ENCODE measurements at regions not wholly inside any gene's neighbourhood (a gene's known extent, or its start where the extent isn't known, plus 50 kb on each side); places are given as distances from the start of the nearest gene placed in this dataset.
"Not testable (repeated sequence)": the region's sequence is repeated elsewhere in the genome, so short reads cannot be mapped to it uniquely, and the experiment has no call there.

- no peak for DNase-seq (ENCODE audit: low spot score)
- in situ Hi-C loops (cut with HindIII; ENCODE audit: low sequenced_read_pairs): no loop called here
These were observed 50.5 kb upstream of the CD99 start for GRCh38 chrX:2640436-2641150.

- DNase-seq (ENCODE audit: low spot score): no peak
- in situ Hi-C loops (cut with HindIII; ENCODE audit: low sequenced_read_pairs): no loop called here
These were observed 52.8 kb upstream of the CD99 start for GRCh38 chrX:2638279-2638678.

GRCh38 chrX:2635342-2635741 lies 55.8 kb upstream of the CD99 start:
- in situ Hi-C loops (cut with HindIII; ENCODE audit: low sequenced_read_pairs): no loop called here
- no peak for DNase-seq (ENCODE audit: low spot score)

- in situ Hi-C loops (cut with HindIII; ENCODE audit: low sequenced_read_pairs): no loop called here
- no peak for DNase-seq (ENCODE audit: low spot score)
These were observed 58.3 kb upstream of the CD99 start for GRCh38 chrX:2632533-2633504.

- no peak for DNase-seq (ENCODE audit: low spot score)
- in situ Hi-C loops (cut with HindIII; ENCODE audit: low sequenced_read_pairs): no loop called here
These were observed 59.2 kb upstream of the CD99 start for GRCh38 chrX:2631743-2632532.

GRCh38 chrX:2630935-2631742 lies 60.0 kb upstream of the CD99 start:
- DNase-seq (ENCODE audit: low spot score); in situ Hi-C loops (cut with HindIII; ENCODE audit: low sequenced_read_pairs): not testable (repeated sequence)

- in situ Hi-C loops (cut with HindIII; ENCODE audit: low sequenced_read_pairs); DNase-seq (ENCODE audit: low spot score): not testable (repeated sequence)
These were observed 60.8 kb upstream of the CD99 start for GRCh38 chrX:2630008-2630934.

GRCh38 chrX:2629316-2630007 lies 61.6 kb upstream of the CD99 start:
- no peak for DNase-seq (ENCODE audit: low spot score)
- in situ Hi-C loops (cut with HindIII; ENCODE audit: low sequenced_read_pairs): no loop called here

- no peak for DNase-seq (ENCODE audit: low spot score)
- in situ Hi-C loops (cut with HindIII; ENCODE audit: low sequenced_read_pairs): no loop called here
These were observed 62.3 kb upstream of the CD99 start for GRCh38 chrX:2628751-2629315.

GRCh38 chrX:2627272-2627867 lies 63.7 kb upstream of the CD99 start:
- in situ Hi-C loops (cut with HindIII; ENCODE audit: low sequenced_read_pairs): no loop called here
- no peak for DNase-seq (ENCODE audit: low spot score)

- no peak for DNase-seq (ENCODE audit: low spot score)
- in situ Hi-C loops (cut with HindIII; ENCODE audit: low sequenced_read_pairs): no loop called here
These were observed 64.3 kb upstream of the CD99 start for GRCh38 chrX:2626750-2627149.

GRCh38 chrX:2620576-2620975 lies 70.5 kb upstream of the CD99 start:
- in situ Hi-C loops (cut with HindIII; ENCODE audit: low sequenced_read_pairs): no loop called here
- no peak for DNase-seq (ENCODE audit: low spot score)

- no peak for DNase-seq (ENCODE audit: low spot score)
- in situ Hi-C loops (cut with HindIII; ENCODE audit: low sequenced_read_pairs): no loop called here
These were observed 72.6 kb upstream of the CD99 start for GRCh38 chrX:2618516-2618915.

GRCh38 chrX:2614911-2615310 lies 76.2 kb upstream of the CD99 start:
- DNase-seq (ENCODE audit: low spot score): peak; percentile 19

GRCh38 chrX:2610246-2611170 lies 80.6 kb upstream of the CD99 start:
- in situ Hi-C loops (cut with HindIII; ENCODE audit: low sequenced_read_pairs): no loop called here
- DNase-seq (ENCODE audit: low spot score): no peak

More at GRCh38 chrX:2614911-2615310, 76.2 kb upstream of the CD99 start:
- in situ Hi-C loops (cut with HindIII; ENCODE audit: low sequenced_read_pairs): no loop called here
